Esophagus squamous epithelium (tissue), 4 donors: ENCODE measurements at regions not wholly inside any gene's neighbourhood (a gene's known extent, or its start where the extent isn't known, plus 50 kb on each side); places are given as distances from the start of the nearest gene placed in this dataset.

Experiments
- POLR2A ChIP-seq, 4 donors: fragments of 450-650 bp; IDR thresholded peaks; one replicate each; pipeline ENCODE4 v1.6.1; 2017; ENCODE audit warnings: antibody characterized with exemption in 4 of 4, mild to moderate bottlenecking in 4 of 4, moderate library complexity in 3 of 4
- TF ChIP-seq, protein P1 (sequence below), 6 experiments: fragments of 450-650 bp in 4 of 6; fragments of 200-600 bp in 2 of 6; sonication (generic) in 2 of 6; IDR thresholded peaks; one replicate each; pipeline ENCODE4 v1.5.1; 2016 to 2019; ENCODE audit warnings: antibody characterized with exemption in 6 of 6, mild to moderate bottlenecking in 4 of 6, moderate library complexity in 4 of 6

DNA sequence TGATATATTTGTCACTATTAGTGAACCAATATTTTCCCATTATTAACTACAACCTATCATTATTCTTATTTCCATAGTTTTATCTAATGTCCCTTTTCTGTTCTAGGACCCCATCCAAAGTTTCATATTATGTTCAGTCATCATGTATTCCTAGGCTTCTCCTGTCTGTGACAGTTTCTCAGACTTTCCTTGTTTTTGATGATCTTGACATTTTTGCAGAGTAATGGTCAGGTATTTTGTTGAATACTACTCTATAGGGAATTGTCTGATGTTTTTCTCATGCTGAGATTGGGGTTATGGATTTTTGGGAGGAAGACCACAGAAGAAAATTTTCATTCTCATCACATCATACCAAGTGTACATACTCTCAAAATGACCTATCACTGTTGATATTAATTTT lies 684.6 kb downstream of the PLCL1 start:
- TF ChIP-seq, protein P1, sequence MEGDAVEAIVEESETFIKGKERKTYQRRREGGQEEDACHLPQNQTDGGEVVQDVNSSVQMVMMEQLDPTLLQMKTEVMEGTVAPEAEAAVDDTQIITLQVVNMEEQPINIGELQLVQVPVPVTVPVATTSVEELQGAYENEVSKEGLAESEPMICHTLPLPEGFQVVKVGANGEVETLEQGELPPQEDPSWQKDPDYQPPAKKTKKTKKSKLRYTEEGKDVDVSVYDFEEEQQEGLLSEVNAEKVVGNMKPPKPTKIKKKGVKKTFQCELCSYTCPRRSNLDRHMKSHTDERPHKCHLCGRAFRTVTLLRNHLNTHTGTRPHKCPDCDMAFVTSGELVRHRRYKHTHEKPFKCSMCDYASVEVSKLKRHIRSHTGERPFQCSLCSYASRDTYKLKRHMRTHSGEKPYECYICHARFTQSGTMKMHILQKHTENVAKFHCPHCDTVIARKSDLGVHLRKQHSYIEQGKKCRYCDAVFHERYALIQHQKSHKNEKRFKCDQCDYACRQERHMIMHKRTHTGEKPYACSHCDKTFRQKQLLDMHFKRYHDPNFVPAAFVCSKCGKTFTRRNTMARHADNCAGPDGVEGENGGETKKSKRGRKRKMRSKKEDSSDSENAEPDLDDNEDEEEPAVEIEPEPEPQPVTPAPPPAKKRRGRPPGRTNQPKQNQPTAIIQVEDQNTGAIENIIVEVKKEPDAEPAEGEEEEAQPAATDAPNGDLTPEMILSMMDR (IDR thresholded peaks at IDR 0.05), result no peak
- TF ChIP-seq POLR2A (IDR thresholded peaks at IDR 0.05), result no peak
